ENCODE measurements at regions not wholly inside any gene's neighbourhood (a gene's known extent, or its start where the extent isn't known, plus 50 kb on each side); places are given as distances from the start of the nearest gene placed in this dataset.

- Histone ChIP-seq H3K27me3 (ENCODE audit: control insufficient read depth, insufficient read depth, low read length) (no peaks in the 10 kb centered on the region), H3K4me1 (ENCODE audit: control insufficient read depth, extremely low read depth, insufficient read depth, low read length) (no peaks in the 10 kb centered on the region), H3K9ac (ENCODE audit: insufficient read depth, low read length) (no peak overlapping the region), H2AFZ (ENCODE audit: low read length) (no peak overlapping the region), H3K4me2 (ENCODE audit: extremely low read depth, insufficient read depth, low read length) (no peak overlapping the region), H3K4me3 (replicated peaks in 1 of 4; ENCODE audit: control extremely low read depth in 1 of 4, insufficient read depth in 1 of 4, low read depth in 3 of 4, low read length in 4 of 4) (no peak overlapping the region), H3K27ac (ENCODE audit: insufficient read depth, low read length) (no peak overlapping the region), H4K20me1 (ENCODE audit: control insufficient read depth, extremely low read depth, insufficient read depth, low read length) (no peaks in the 10 kb centered on the region), H3K79me2 (ENCODE audit: control insufficient read depth, insufficient read depth, low read length) (no peaks in the 10 kb centered on the region), H3K9me3 (ENCODE audit: control insufficient read depth, insufficient read depth, low read depth, low read length) (no peaks in the 10 kb centered on the region), H3K36me3 (ENCODE audit: control insufficient read depth, insufficient read depth, low read length) (no peaks in the 10 kb centered on the region)
- no peak for DNase-seq (ENCODE audit: low read depth in 2 of 2)
- TF ChIP-seq EZH2 (IDR thresholded peaks at IDR 0.05; ENCODE audit: low read length, missing control alignments) (no peak), CTCF (conservative IDR thresholded peaks at IDR 0.05 in 1 of 2, IDR thresholded peaks at IDR 0.05 in 1 of 2; ENCODE audit: low read depth in 1 of 2, low read length in 2 of 2) (no peak)
Observed at GRCh38 chr11:95392644-95393043, 161.6 kb upstream of the SESN3 start.

DNA sequence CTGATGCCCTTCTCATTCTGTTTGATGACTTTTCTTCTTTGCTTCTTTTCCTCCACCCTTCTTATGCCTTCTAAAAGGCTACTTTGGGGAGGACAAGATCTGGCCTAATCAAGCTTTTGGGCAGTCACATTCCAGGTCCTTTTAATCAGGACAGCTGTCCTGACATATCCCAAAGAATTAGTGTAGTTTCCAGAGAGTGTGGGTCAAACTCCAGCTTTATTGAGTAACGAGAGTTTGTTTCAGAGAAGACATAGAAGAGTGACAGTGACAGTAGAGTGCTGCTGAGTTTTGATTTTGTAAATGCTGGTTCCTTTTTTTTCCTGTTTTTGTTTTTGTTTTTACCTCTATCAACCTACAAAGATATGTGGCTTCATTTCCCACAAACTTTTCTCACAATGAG is 158.4 kb upstream of the SESN3 start:
- Histone ChIP-seq H3K79me2 (ENCODE audit: control insufficient read depth, insufficient read depth, low read length) (no peaks in the 10 kb centered on the region), H3K36me3 (ENCODE audit: control insufficient read depth, insufficient read depth, low read length) (no peaks in the 10 kb centered on the region), H3K4me2 (ENCODE audit: extremely low read depth, insufficient read depth, low read length) (no peak overlapping the region), H2AFZ (ENCODE audit: low read length) (no peak overlapping the region), H3K27me3 (ENCODE audit: control insufficient read depth, insufficient read depth, low read length) (no peaks in the 10 kb centered on the region), H3K4me1 (ENCODE audit: control insufficient read depth, extremely low read depth, insufficient read depth, low read length) (no peaks in the 10 kb centered on the region), H3K27ac (ENCODE audit: insufficient read depth, low read length) (no peak overlapping the region), H4K20me1 (ENCODE audit: control insufficient read depth, extremely low read depth, insufficient read depth, low read length) (no peaks in the 10 kb centered on the region), H3K9ac (ENCODE audit: insufficient read depth, low read length) (no peak overlapping the region), H3K9me3 (ENCODE audit: control insufficient read depth, insufficient read depth, low read depth, low read length) (no peaks in the 10 kb centered on the region), H3K4me3 (replicated peaks in 1 of 4; ENCODE audit: control extremely low read depth in 1 of 4, insufficient read depth in 1 of 4, low read depth in 3 of 4, low read length in 4 of 4) (no peak overlapping the region)
- no peak for DNase-seq (ENCODE audit: low read depth in 2 of 2)
- TF ChIP-seq CTCF (conservative IDR thresholded peaks at IDR 0.05 in 1 of 2, IDR thresholded peaks at IDR 0.05 in 1 of 2; ENCODE audit: low read depth in 1 of 2, low read length in 2 of 2) (no peak), EZH2 (IDR thresholded peaks at IDR 0.05; ENCODE audit: low read length, missing control alignments) (no peak)

DNA sequence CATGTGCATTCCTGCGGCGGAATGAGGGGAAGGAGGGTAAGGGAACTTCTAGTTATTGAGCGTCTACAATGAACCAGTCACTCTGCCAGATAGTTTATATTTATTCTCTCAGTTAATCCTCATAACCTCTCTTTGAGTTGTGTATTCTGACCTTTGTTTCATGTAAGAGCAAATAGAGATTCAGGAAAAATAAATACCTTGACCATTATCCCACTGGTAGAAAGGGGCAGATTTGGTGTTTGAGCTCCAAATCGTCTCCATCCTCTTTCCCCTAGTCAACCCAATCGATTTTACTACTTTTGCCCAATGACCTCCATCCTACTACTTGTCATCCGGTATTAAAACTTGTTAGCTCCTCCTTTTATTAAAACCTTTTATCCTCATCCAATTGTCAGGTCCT is 157.1 kb upstream of the SESN3 start:
- H3K36me3 ChIP-seq (ENCODE audit: control insufficient read depth, insufficient read depth, low read length), result no peaks in the 10 kb centered on the region
- H3K27me3 ChIP-seq (ENCODE audit: control insufficient read depth, insufficient read depth, low read length), result no peaks in the 10 kb centered on the region
- H3K9me3 ChIP-seq (ENCODE audit: control insufficient read depth, insufficient read depth, low read depth, low read length), result no peaks in the 10 kb centered on the region
- DNase-seq (ENCODE audit: low read depth in 2 of 2), result no peak
- no peak overlapping the region for H3K27ac ChIP-seq (ENCODE audit: insufficient read depth, low read length)
- no peaks in the 10 kb centered on the region for H3K4me1 ChIP-seq (ENCODE audit: control insufficient read depth, extremely low read depth, insufficient read depth, low read length)
- no peak overlapping the region for H2AFZ ChIP-seq (ENCODE audit: low read length)
- TF ChIP-seq EZH2 (IDR thresholded peaks at IDR 0.05; ENCODE audit: low read length, missing control alignments) (no peak), CTCF (conservative IDR thresholded peaks at IDR 0.05 in 1 of 2, IDR thresholded peaks at IDR 0.05 in 1 of 2; ENCODE audit: low read depth in 1 of 2, low read length in 2 of 2) (no peak)
- no peaks in the 10 kb centered on the region for H4K20me1 ChIP-seq (ENCODE audit: control insufficient read depth, extremely low read depth, insufficient read depth, low read length)
- no peak overlapping the region for H3K4me3 ChIP-seq (replicated peaks in 1 of 4; ENCODE audit: control extremely low read depth in 1 of 4, insufficient read depth in 1 of 4, low read depth in 3 of 4, low read length in 4 of 4)
- H3K79me2 ChIP-seq (ENCODE audit: control insufficient read depth, insufficient read depth, low read length), result no peaks in the 10 kb centered on the region
- H3K9ac ChIP-seq (ENCODE audit: insufficient read depth, low read length), result no peak overlapping the region
- no peak overlapping the region for H3K4me2 ChIP-seq (ENCODE audit: extremely low read depth, insufficient read depth, low read length)
